IMR-90 (cell line): ENCODE measurements at regions not wholly inside any gene's neighbourhood (a gene's known extent, or its start where the extent isn't known, plus 50 kb on each side); places are given as distances from the start of the nearest gene placed in this dataset.

ENCODE experiments used
- ATAC-seq: fragments of 200-7000 bp; cut with Tn5 transposase; 2 replicates; pipeline ENCODE4 v1.9.1; 2020; ENCODE audit warnings: low read depth, mild to moderate bottlenecking, moderate library complexity
- BruUV-seq: library from RNA; stranded (reverse); fragments of 400-500 nt; replicated peaks from 2 replicates; lab custom pipeline; 2021; lab: Mats Ljungman, UMichigan
- CTCF ChIA-PET: fragments of 300-600 bp; formaldehyde crosslinking; extraction: SDS; loops from one replicate; lab custom pipeline; 2021; ENCODE audit warnings: antibody characterized with exemption; lab: Yijun Ruan, JAX
- POLR2A ChIA-PET: fragments of 300-600 bp; sonication (Branson Sonifier 250); formaldehyde crosslinking; loops from one replicate; lab custom pipeline; 2022; ENCODE audit warnings: antibody characterized with exemption; ENCODE audit not compliant: unreplicated experiment; lab: Charles Lee
- DNase-seq: peaks from one replicate; pipeline ENCODE4 v3.0.0; 2013
- H2AFZ ChIP-seq: replicated peaks from 2 replicates; pipeline ENCODE3; 2013; ENCODE audit warnings: low read length, mild to moderate bottlenecking; ENCODE audit not compliant: poor library complexity
- H2AK5ac ChIP-seq: 2 replicates; pipeline ENCODE4 v1.6.1; 2013; ENCODE audit warnings: low read depth, low read length, inconsistent platforms
- H2AK9ac ChIP-seq: replicated peaks from 2 replicates; pipeline ENCODE3; 2013; ENCODE audit warnings: mild to moderate bottlenecking, low read depth, low read length, moderate library complexity; ENCODE audit not compliant: poor library complexity
- H2BK120ac ChIP-seq: 2 replicates; pipeline ENCODE4 v1.6.1; 2013; ENCODE audit warnings: low read depth, low read length, inconsistent platforms
- H2BK15ac ChIP-seq: 3 replicates; pipeline ENCODE4 v1.6.1; 2013; ENCODE audit warnings: low read depth, low read length, inconsistent platforms
- H2BK20ac ChIP-seq: 2 replicates; pipeline ENCODE4 v1.6.1; 2013; ENCODE audit warnings: low read depth, mild to moderate bottlenecking, inconsistent platforms, low read length, moderate library complexity
- H2BK5ac ChIP-seq: 2 replicates; pipeline ENCODE4 v1.6.1; 2013; ENCODE audit warnings: mild to moderate bottlenecking, low read depth, low read length, inconsistent platforms; ENCODE audit not compliant: poor library complexity, severe bottlenecking
- H3K14ac ChIP-seq: replicated peaks from 2 replicates; pipeline ENCODE4 v1.6.1; 2013; ENCODE audit warnings: low read depth, low read length, inconsistent platforms
- H3K18ac ChIP-seq: 2 replicates; pipeline ENCODE4 v1.6.1; 2013; ENCODE audit warnings: low read depth, low read length, control low read depth
- H3K23ac ChIP-seq: 2 replicates; pipeline ENCODE4 v1.6.1; 2013; ENCODE audit warnings: low read depth, low read length, inconsistent platforms
- H3K27ac ChIP-seq: 2 replicates; pipeline ENCODE4 v1.5.1; 2013; ENCODE audit warnings: mild to moderate bottlenecking, control low read depth, low read length; ENCODE audit not compliant: insufficient read depth
- H3K27me3 ChIP-seq: 2 replicates; pipeline ENCODE4 v1.6.1; 2013; ENCODE audit warnings: low read length; ENCODE audit not compliant: control insufficient read depth, insufficient read depth
- H3K36me3 ChIP-seq: 2 replicates; pipeline ENCODE4 v1.6.1; 2013; ENCODE audit warnings: low read length, mixed read lengths; ENCODE audit not compliant: control insufficient read depth, insufficient read depth
- H3K4ac ChIP-seq: 2 replicates; pipeline ENCODE4 v1.6.1; 2013; ENCODE audit warnings: low read depth, low read length, inconsistent platforms
- H3K4me1 ChIP-seq: 2 replicates; pipeline ENCODE4 v1.6.1; 2013; ENCODE audit warnings: low read length, mixed read lengths; ENCODE audit not compliant: control insufficient read depth, insufficient read depth
- H3K4me2 ChIP-seq: 2 replicates; pipeline ENCODE4 v1.6.1; 2013; ENCODE audit warnings: low read depth, mild to moderate bottlenecking, control low read depth, low read length, moderate library complexity
- H3K4me3 ChIP-seq: 2 replicates; pipeline ENCODE4 v1.5.1; 2013; ENCODE audit warnings: low read depth, mild to moderate bottlenecking, control low read depth, low read length, moderate library complexity; ENCODE audit not compliant: insufficient read depth
- H3K56ac ChIP-seq: 2 replicates; pipeline ENCODE4 v1.6.1; 2013; ENCODE audit warnings: low read length, inconsistent platforms; ENCODE audit not compliant: insufficient read depth; ENCODE audit errors: extremely low read depth
- H3K79me1 ChIP-seq, 2 experiments: 2 replicates each; pipeline ENCODE4 v1.6.1; 2013; ENCODE audit warnings: low read length in 2 of 2, inconsistent platforms in 1 of 2, low read depth in 1 of 2
- H3K9ac ChIP-seq: 2 replicates; pipeline ENCODE4 v1.6.1; 2013; ENCODE audit warnings: low read depth, low read length, control low read depth
- H3K9me1 ChIP-seq: 2 replicates; pipeline ENCODE4 v1.6.1; 2013; ENCODE audit warnings: low read length, inconsistent platforms; ENCODE audit not compliant: insufficient read depth
- H3K9me3 ChIP-seq: 2 replicates; pipeline ENCODE4 v1.6.1; 2013; ENCODE audit warnings: low read length; ENCODE audit not compliant: control insufficient read depth, insufficient read depth
- H4K20me1 ChIP-seq: 2 replicates; pipeline ENCODE4 v1.6.1; 2013; ENCODE audit warnings: low read length, inconsistent platforms; ENCODE audit not compliant: insufficient read depth
- H4K5ac ChIP-seq: 2 replicates; pipeline ENCODE4 v1.6.1; 2013; ENCODE audit warnings: mild to moderate bottlenecking, low read depth, low read length, control low read depth
- H4K8ac ChIP-seq, 2 experiments: 2 replicates each; pipeline ENCODE4 v1.6.1; 2013; ENCODE audit warnings: low read depth in 2 of 2, low read length in 2 of 2, control low read depth in 1 of 2, inconsistent platforms in 1 of 2
- H4K91ac ChIP-seq: 2 replicates; pipeline ENCODE4 v1.6.1; 2013; ENCODE audit warnings: low read depth, low read length, inconsistent platforms; ENCODE audit not compliant: insufficient read depth
- CEBPB ChIP-seq: IDR thresholded peaks from 2 replicates; pipeline ENCODE4 v1.6.1; 2012; ENCODE audit warnings: low read depth, low read length, improper control_type of control experiment
- CHD1 ChIP-seq: IDR thresholded peaks from 2 replicates; pipeline ENCODE4 v1.6.1; 2012; ENCODE audit warnings: low read depth, low read length, improper control_type of control experiment
- CTCF ChIP-seq: conservative IDR thresholded peaks from 2 replicates; pipeline ENCODE4 v1.5.1; 2012; ENCODE audit warnings: mild to moderate bottlenecking, low read depth, low read length, improper control_type of control experiment
- MAZ ChIP-seq: IDR thresholded peaks from 2 replicates; pipeline ENCODE4 v1.6.1; 2012; ENCODE audit warnings: low read depth, mild to moderate bottlenecking, low read length, improper control_type of control experiment, moderate library complexity, borderline replicate concordance
- NFE2L2 ChIP-seq: fragments of 150-350 bp; IDR thresholded peaks from 2 replicates; pipeline ENCODE4 v1.6.1; 2016; ENCODE audit warnings: low read depth, mild to moderate bottlenecking, low read length
- RCOR1 ChIP-seq: IDR thresholded peaks from 2 replicates; pipeline ENCODE4 v1.6.1; 2012; ENCODE audit warnings: mild to moderate bottlenecking, low read length, improper control_type of control experiment; ENCODE audit not compliant: insufficient replicate concordance
- RFX5 ChIP-seq: IDR thresholded peaks from 2 replicates; pipeline ENCODE4 v1.8.0; 2012; ENCODE audit warnings: low read depth, mild to moderate bottlenecking, low read length, moderate library complexity
- SMC3 ChIP-seq: fragments of 150-350 bp; IDR thresholded peaks from 2 replicates; pipeline ENCODE4 v1.6.1; 2016; ENCODE audit warnings: low read depth, mild to moderate bottlenecking, antibody characterized with exemption, low read length, moderate library complexity
- WGBS, 2 experiments: methylation state at CpG; one replicate each; pipeline versions ENCODE4 v1.1.5 to v1.1.7; 2013; ENCODE audit warnings: missing lambda C conversion rate in 2 of 2; ENCODE audit not compliant: insufficient read length in 1 of 2; ENCODE audit errors: extremely low coverage in 2 of 2; 5-methylcytosine and 5-hydroxymethylcytosine counted together
- dilution Hi-C: fragments of 300-500 bp; cut with HindIII; formaldehyde crosslinking; loops from one replicate; pipeline ENCODE4 v1.14.3; 2018; ENCODE audit warnings: low sequenced_read_pairs; ENCODE audit not compliant: unreplicated experiment
- in situ Hi-C: fragments of 300-500 bp; cut with MboI; formaldehyde crosslinking; loops from 3 replicates; pipeline ENCODE4 v1.14.3; 2019; ENCODE audit warnings: low sequenced_read_pairs, inconsistent platforms, mixed read lengths
- intact Hi-C: fragments of 100-400 bp; cut with micrococcal nuclease; formaldehyde crosslinking; loops from 2 replicates; pipeline ENCODE4 v1.10.0; 2022

- Histone ChIP-seq H3K4me1 (no peaks in the 10 kb centered on the region), H3K9ac (no peak overlapping the region), H3K18ac (no peak overlapping the region), H4K8ac (no peak overlapping the region), H2BK120ac (no peak overlapping the region), H3K4me2 (no peak overlapping the region), H3K27ac (no peak overlapping the region), H2BK15ac (no peak overlapping the region), H2AK5ac (no peak overlapping the region), H2AFZ (no peak overlapping the region), H3K79me1 (no peaks in the 10 kb centered on the region), H3K9me1 (no peaks in the 10 kb centered on the region), H3K4ac (no peak overlapping the region), H3K56ac (no peak overlapping the region), H3K4me3 (no peak overlapping the region), H3K9me3 (peaks cover 2% of the 10 kb centered on the region; the same call in 1 of the 2 replicates), H3K23ac (no peak overlapping the region), H3K36me3 (no peaks in the 10 kb centered on the region), H3K14ac (no peak overlapping the region), H4K20me1 (no peaks in the 10 kb centered on the region), H3K27me3 (no peaks in the 10 kb centered on the region), H2BK20ac (no peak overlapping the region), H4K91ac (no peak overlapping the region), H4K5ac (no peak overlapping the region), H2AK9ac (no peak overlapping the region), H2BK5ac (no peak overlapping the region)
- POLR2A ChIA-PET = no interaction called here
- in situ Hi-C loops (no loop called here), dilution Hi-C loops (no loop called here), intact Hi-C loops (no loop called here)
- CTCF ChIA-PET = no interaction called here
- no peak for DNase-seq
- no TSS peak for BruUV-seq
- WGBS, 2 experiments = no CpG with 5 or more reads among the region's 3 CpGs
- no peak for ATAC-seq
- TF ChIP-seq CEBPB = no peak
- no peak for TF ChIP-seq MAZ
- TF ChIP-seq SMC3 = no peak
- no peak for TF ChIP-seq CHD1
- TF ChIP-seq RFX5 = no peak
- TF ChIP-seq CTCF = no peak
- no peak for TF ChIP-seq RCOR1
- TF ChIP-seq NFE2L2 = no peak
Observed at GRCh38 chr2:59947209-59947608, 606.2 kb downstream of the BCL11A start.
